Esophagus (tissue), 2 donors: ENCODE measurements at regions not wholly inside any gene's neighbourhood (a gene's known extent, or its start where the extent isn't known, plus 50 kb on each side); places are given as distances from the start of the nearest gene placed in this dataset.

Experiments
- H3K27ac ChIP-seq, 2 donors: one replicate each; pipeline ENCODE4 v1.5.1; 2013; ENCODE audit warnings: low read depth in 2 of 2, mild to moderate bottlenecking in 2 of 2, inconsistent platforms in 1 of 2, low read length in 1 of 2, moderate library complexity in 1 of 2
- H3K27me3 ChIP-seq, 2 donors: one replicate each; pipeline ENCODE4 v1.6.1; 2013; ENCODE audit warnings: low read length in 2 of 2, control low read depth in 1 of 2, mild to moderate bottlenecking in 1 of 2; ENCODE audit not compliant: insufficient read depth in 2 of 2, control insufficient read depth in 1 of 2
- H3K36me3 ChIP-seq, 2 donors: one replicate each; pipeline ENCODE4 v1.6.1; 2013; ENCODE audit warnings: low read length in 1 of 2; ENCODE audit not compliant: control insufficient read depth in 2 of 2, insufficient read depth in 2 of 2
- H3K4me1 ChIP-seq, 2 donors: one replicate each; pipeline ENCODE4 v1.6.1; 2013; ENCODE audit warnings: low read length in 1 of 2; ENCODE audit not compliant: control insufficient read depth in 2 of 2, insufficient read depth in 2 of 2
- H3K4me3 ChIP-seq, 2 donors: one replicate each; pipeline ENCODE4 v1.5.1; 2013; ENCODE audit warnings: low read length in 2 of 2, mild to moderate bottlenecking in 2 of 2, low read depth in 1 of 2, moderate library complexity in 1 of 2
- H3K9me3 ChIP-seq, 2 donors: one replicate each; pipeline ENCODE4 v1.6.1; 2013; ENCODE audit warnings: mild to moderate bottlenecking in 2 of 2, low read depth in 1 of 2, low read length in 1 of 2, moderate library complexity in 1 of 2; ENCODE audit not compliant: control insufficient read depth in 2 of 2, insufficient read depth in 1 of 2
- WGBS, 2 donors: extraction: QIAGEN DNeasy Blood & Tissue Kit; methylation state at CpG; one replicate each; pipeline ENCODE4 v1.1.7; 2013; 5-methylcytosine and 5-hydroxymethylcytosine counted together
- donor health status: healthy with polysubstance abuse.
- donor health status: Bipolar disorder and iron deficiency.

DNA sequence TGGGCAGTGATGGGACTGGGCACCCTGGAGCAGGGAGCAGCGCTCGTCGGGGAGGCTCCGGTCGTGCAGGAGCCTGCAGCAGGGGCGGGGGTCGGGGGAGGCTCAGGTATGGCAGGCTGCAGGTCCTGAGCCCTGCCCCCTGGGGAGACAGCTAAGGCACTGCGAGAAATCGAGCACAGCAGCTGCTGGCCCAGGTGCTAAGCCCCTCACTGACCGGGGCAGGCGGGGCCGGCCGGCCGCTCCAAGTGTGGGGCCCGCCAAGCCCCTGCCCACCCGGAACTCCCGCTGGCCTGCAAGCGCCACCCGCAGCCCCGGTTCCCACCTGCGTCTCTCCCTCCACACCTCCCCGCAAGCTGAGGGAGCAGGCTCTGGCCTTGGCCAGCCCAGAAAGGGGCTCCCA lies 326.8 kb upstream of the TMTC1 start:
- no peaks in the 10 kb centered on the region for H3K36me3 ChIP-seq
- H3K4me1 ChIP-seq, result no peaks in the 10 kb centered on the region
- no peaks in the 10 kb centered on the region for H3K9me3 ChIP-seq
- H3K27ac ChIP-seq, result no peak overlapping the region
- WGBS, 2 donors, result 90 to 94% methylated on average over 18 to 22 of the region's 22 CpGs
- H3K27me3 ChIP-seq, result no peaks in the 10 kb centered on the region
- H3K4me3 ChIP-seq, result no peak overlapping the region

DNA sequence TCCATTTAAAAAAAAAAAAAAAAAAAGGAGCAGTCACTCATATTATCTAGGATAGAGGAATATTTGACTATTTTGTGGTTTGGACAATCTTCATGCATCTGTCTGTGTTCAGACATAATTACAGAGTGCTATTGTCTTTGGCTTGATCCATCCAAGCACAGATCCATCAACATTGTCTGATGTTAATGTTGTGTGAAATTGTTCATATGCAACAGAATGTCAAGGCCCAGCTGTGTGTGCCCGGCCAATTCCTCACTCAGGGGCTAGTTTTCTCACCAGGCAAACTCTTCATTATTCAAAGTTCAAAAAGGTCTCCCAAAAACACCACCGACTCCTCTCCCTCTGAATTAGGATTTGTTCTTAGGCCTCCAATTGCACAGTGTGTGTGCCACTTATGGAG lies 324.9 kb upstream of the TMTC1 start:
- H3K9me3 ChIP-seq, result no peaks in the 10 kb centered on the region
- no peak overlapping the region for H3K27ac ChIP-seq
- no peak overlapping the region for H3K4me3 ChIP-seq
- no peaks in the 10 kb centered on the region for H3K4me1 ChIP-seq
- no peaks in the 10 kb centered on the region for H3K36me3 ChIP-seq
- 85 to 96% methylated on average over 2 of the region's 2 CpGs for WGBS, 2 donors
- no peaks in the 10 kb centered on the region for H3K27me3 ChIP-seq

DNA sequence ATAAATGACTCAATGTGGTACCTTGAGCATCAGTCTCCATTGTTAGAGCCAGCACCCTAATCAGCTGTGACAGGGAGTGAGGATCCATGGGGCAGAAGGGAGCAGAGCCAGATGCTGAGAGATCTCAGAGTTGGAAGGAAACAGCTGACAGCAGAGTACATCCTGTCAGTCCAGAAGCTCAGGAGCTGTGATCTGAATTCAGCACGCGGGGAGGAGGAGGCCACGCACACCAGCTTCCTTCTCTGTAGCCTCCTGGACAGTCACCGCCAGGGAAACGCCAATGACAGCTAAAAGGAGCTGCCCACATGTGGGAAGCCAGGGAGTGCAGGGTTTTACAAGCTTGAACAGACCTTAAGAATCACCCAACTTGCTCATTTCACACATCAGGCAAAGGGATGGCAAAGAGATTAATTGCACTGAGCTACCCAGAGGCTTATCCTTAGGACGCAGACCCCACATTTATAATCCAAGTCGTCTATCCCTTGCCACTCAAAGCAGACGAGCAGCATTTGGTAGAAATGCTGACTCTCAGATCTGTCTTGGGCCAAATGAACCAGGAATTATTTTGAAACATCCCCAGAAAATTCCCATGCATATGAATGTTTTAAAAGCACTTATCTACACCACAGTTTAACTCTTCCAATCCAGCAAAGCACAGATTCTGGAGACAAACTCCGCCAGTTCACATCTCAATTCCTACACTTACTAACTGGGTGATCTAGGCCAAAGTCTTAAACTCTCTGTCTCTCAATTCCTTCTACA lies 322.6 kb upstream of the TMTC1 start:
- H3K27me3 ChIP-seq, result no peaks in the 10 kb centered on the region
- H3K4me3 ChIP-seq, result no peak overlapping the region
- no peaks in the 10 kb centered on the region for H3K36me3 ChIP-seq
- H3K9me3 ChIP-seq, result no peaks in the 10 kb centered on the region
- no peaks in the 10 kb centered on the region for H3K4me1 ChIP-seq
- 65 to 70% methylated on average over 9 of the region's 9 CpGs for WGBS, 2 donors
- H3K27ac ChIP-seq, result no peak overlapping the region

DNA sequence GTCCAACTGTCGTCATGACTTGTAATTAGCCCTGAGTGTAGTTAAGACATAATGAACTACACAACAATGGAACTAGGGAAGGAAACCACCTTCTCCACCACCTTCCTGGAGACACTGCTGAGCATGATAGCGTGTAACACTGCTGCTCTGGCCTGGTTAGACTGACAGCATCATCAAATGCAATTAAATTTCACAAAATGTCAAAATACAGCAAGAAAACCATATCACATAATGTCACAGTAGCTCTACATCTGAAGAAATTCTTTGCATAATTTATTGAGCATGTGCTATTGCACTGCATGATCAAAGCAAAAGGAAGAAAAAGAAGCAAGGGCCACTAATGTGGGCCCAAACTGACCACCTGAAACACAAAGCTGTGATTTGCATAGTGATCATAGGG lies 321.8 kb upstream of the TMTC1 start:
- 50 to 63% methylated on average over 2 of the region's 2 CpGs for WGBS, 2 donors
- no peaks in the 10 kb centered on the region for H3K27me3 ChIP-seq
- H3K27ac ChIP-seq, result no peak overlapping the region
- no peaks in the 10 kb centered on the region for H3K36me3 ChIP-seq
- H3K4me1 ChIP-seq, result no peaks in the 10 kb centered on the region
- no peaks in the 10 kb centered on the region for H3K9me3 ChIP-seq
- no peak overlapping the region for H3K4me3 ChIP-seq

DNA sequence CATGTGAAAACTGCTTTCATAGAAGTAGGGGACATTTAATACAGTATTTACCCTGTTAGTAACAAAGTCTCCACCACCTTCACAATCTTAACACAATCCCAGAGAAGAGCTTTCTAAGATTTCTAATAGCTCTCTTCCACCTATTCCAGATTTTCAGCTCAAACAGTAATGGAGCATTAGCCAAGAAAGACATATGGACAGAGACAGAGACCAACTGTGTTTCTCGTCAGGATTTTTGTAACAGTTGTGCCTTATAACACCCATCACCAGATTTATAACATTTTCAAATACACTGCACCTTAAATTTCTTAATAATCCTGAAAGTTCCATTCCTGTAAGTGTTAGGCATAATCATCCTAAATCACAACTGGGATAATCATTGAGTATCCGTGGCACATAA lies 321.2 kb upstream of the TMTC1 start:
- WGBS, 2 donors, result 74 to 78% methylated on average over 2 of the region's 2 CpGs
- no peaks in the 10 kb centered on the region for H3K36me3 ChIP-seq
- H3K9me3 ChIP-seq, result no peaks in the 10 kb centered on the region
- no peaks in the 10 kb centered on the region for H3K4me1 ChIP-seq
- no peak overlapping the region for H3K4me3 ChIP-seq
- no peak overlapping the region for H3K27ac ChIP-seq
- no peaks in the 10 kb centered on the region for H3K27me3 ChIP-seq

DNA sequence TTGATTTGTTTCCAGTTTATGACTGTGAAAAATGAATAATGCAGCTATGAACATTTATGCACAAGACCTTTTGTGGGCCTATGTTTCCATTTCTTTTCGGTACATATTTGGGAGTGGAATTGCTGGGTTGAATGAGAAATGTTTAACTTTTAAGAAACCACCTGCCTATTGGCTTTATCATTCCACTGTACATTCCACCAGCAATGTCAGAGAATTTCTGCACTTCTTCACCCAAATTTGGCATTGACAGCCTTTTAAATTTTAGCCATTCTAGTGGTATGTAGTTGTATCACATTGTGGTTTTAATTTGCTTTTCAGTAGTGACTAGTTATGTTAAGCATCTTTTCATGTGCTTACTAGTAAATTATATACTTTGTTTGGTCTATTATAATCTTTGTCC lies 317.0 kb upstream of the TMTC1 start:
- no peak overlapping the region for H3K27ac ChIP-seq
- H3K4me1 ChIP-seq, result no peaks in the 10 kb centered on the region
- H3K4me3 ChIP-seq, result no peak overlapping the region
- no peaks in the 10 kb centered on the region for H3K27me3 ChIP-seq
- H3K9me3 ChIP-seq, result no peaks in the 10 kb centered on the region
- no peaks in the 10 kb centered on the region for H3K36me3 ChIP-seq
- 93 to 97% methylated on average over 1 of the region's 1 CpG for WGBS, 2 donors

DNA sequence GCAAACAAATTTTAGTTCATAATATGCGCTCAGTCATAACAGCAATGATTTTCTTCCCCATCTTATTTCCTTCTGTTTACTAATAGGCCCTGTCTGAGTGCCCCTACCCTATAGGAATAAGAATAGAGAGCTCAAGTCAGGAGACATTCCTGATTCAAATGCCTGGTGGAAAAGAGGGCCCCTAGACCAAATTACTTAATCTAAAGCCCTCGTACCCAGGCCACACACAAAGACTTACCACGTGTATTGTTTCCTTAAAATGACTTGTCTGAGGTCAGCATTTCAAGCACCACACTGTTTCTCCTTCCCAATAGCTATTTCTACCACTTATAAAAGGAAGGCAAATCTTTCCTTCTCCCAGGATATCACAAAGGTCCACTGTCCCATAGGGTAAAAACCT lies 314.9 kb upstream of the TMTC1 start:
- no peak overlapping the region for H3K27ac ChIP-seq
- H3K4me3 ChIP-seq, result no peak overlapping the region
- no peaks in the 10 kb centered on the region for H3K36me3 ChIP-seq
- H3K27me3 ChIP-seq, result no peaks in the 10 kb centered on the region
- H3K9me3 ChIP-seq, result no peaks in the 10 kb centered on the region
- no peaks in the 10 kb centered on the region for H3K4me1 ChIP-seq
- 56 to 78% methylated on average over 3 of the region's 3 CpGs for WGBS, 2 donors

DNA sequence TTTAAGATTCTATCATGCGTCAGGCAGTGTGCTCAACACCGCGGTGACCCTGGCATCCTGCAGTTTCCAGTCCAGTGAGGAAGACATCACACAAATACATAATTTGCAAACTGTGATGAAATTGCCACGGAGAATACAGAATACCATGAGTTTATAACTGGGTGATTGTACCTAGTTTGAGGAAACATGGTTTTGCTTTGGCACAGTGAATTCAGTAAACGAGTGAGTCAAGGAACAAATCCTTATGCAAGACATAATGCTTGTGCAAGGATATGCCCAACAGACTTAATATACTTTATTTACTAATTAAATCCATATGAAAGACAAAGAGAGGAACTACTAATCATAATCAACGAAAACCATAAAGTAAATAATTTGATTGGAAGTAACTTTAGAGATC lies 311.8 kb upstream of the TMTC1 start:
- no peaks in the 10 kb centered on the region for H3K4me1 ChIP-seq
- no peaks in the 10 kb centered on the region for H3K9me3 ChIP-seq
- H3K27me3 ChIP-seq, result no peaks in the 10 kb centered on the region
- H3K27ac ChIP-seq, result no peak overlapping the region
- H3K36me3 ChIP-seq, result no peaks in the 10 kb centered on the region
- 88 to 89% methylated on average over 6 of the region's 6 CpGs for WGBS, 2 donors
- no peak overlapping the region for H3K4me3 ChIP-seq

DNA sequence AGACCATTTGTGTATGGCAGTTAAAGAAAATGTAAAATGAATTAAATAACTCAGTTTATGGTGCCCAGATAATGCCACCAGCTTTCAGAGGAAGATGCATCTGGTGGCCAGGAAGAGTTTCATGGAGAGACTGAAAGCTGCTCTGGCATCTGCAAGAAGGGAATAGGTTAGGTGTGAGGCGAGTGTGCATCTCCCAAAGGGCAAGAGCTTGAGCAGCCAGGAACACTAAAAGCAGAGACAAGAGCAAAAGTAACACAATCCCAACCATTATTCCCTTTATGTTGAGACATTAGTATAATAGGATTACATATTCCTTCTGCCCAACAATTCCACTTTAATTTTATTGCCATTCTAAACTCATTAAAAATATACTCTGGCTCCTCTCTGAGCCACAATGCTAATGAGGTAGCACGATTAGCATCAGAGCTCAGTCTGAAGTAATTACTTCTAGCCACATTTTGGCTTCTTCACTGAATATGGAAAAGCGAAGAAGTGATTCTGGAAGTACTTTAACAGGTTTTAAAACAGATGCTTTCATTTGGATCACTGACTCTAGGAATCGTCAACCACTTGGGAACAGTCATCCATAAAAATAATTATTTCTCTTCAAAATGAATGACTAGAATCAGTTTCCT lies 309.4 kb upstream of the TMTC1 start:
- Histone ChIP-seq H3K36me3 (no peaks in the 10 kb centered on the region), H3K27ac (no peak overlapping the region), H3K9me3 (no peaks in the 10 kb centered on the region), H3K27me3 (no peaks in the 10 kb centered on the region), H3K4me1 (no peaks in the 10 kb centered on the region), H3K4me3 (no peak overlapping the region)
- 84 to 88% methylated on average over 4 of the region's 4 CpGs for WGBS, 2 donors

DNA sequence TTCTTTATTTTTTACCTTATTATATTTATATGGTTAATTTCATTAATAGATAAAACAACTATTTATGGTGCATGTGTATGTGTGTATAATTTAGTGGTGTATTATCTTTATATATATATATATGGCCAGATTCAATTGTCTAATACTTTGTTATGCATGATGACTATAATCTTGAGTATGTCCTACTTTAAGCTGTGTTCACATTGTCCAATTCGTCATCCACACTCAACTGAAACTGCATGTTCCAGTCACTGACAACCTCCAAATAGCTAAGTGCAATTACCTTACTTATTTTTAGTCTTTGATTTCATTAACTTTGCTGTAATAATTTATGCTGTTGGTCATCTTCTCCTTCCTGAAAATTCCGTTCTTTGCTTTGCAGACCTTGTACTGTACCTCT lies 306.5 kb upstream of the TMTC1 start:
- no peaks in the 10 kb centered on the region for H3K36me3 ChIP-seq
- H3K27ac ChIP-seq, result no peak overlapping the region
- H3K4me3 ChIP-seq, result no peak overlapping the region
- no peaks in the 10 kb centered on the region for H3K9me3 ChIP-seq
- H3K27me3 ChIP-seq, result no peaks in the 10 kb centered on the region
- no peaks in the 10 kb centered on the region for H3K4me1 ChIP-seq
- WGBS, 2 donors, result 66 to 76% methylated on average over 2 of the region's 2 CpGs
